ENCODE measurements at regions not wholly inside any gene's neighbourhood (a gene's known extent, or its start where the extent isn't known, plus 50 kb on each side); places are given as distances from the start of the nearest gene placed in this dataset.

DNA sequence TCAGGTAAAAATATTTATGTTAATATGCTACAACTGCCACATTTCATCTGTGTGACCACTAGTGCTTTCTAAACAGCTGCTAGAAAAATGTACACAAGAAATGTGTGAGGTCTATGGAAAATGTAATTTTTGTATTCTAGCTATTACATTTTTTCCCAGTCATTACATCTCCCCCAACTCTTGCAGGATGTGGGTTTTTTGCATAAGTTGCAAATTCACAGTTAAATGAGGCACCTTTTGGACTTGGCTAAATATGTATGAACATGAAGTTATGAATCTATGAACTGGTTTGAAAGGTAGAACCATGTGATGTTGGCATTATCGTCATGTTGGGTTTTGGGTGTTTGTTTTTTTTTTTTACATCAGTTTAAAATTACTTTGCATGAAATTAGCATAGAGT lies 590.4 kb upstream of the WWC1 start:
- DNase-seq (ENCODE audit: low read depth): no peak
- TF ChIP-seq, protein P1, sequence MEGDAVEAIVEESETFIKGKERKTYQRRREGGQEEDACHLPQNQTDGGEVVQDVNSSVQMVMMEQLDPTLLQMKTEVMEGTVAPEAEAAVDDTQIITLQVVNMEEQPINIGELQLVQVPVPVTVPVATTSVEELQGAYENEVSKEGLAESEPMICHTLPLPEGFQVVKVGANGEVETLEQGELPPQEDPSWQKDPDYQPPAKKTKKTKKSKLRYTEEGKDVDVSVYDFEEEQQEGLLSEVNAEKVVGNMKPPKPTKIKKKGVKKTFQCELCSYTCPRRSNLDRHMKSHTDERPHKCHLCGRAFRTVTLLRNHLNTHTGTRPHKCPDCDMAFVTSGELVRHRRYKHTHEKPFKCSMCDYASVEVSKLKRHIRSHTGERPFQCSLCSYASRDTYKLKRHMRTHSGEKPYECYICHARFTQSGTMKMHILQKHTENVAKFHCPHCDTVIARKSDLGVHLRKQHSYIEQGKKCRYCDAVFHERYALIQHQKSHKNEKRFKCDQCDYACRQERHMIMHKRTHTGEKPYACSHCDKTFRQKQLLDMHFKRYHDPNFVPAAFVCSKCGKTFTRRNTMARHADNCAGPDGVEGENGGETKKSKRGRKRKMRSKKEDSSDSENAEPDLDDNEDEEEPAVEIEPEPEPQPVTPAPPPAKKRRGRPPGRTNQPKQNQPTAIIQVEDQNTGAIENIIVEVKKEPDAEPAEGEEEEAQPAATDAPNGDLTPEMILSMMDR (IDR thresholded peaks at IDR 0.05; ENCODE audit: insufficient read depth, low read depth, low read length, missing control alignments): no peak
- no peak overlapping the region for H3K4me3 ChIP-seq (ENCODE audit: low read length)

DNA sequence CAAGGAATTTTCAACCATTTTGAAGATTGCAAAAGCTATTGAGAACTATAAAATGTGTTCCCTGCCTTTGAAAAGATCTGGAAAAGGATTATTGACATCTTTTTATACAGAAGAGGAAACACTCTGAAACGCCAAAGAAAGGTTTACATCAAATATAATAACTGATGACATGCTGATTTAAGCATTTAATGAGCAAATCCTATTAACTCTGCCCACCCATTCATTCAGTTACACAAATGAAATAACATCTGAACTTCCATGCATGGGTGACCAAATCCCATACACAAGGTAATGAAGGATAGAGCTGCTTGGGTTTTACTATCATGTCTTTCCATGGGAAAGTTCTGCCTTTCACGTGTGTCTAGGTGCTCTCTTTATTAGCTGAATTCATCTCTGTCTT lies 589.4 kb upstream of the WWC1 start:
- TF ChIP-seq, protein P1 (IDR thresholded peaks at IDR 0.05; ENCODE audit: insufficient read depth, low read depth, low read length, missing control alignments): no peak
- no peak overlapping the region for H3K4me3 ChIP-seq (ENCODE audit: low read length)
- no peak for DNase-seq (ENCODE audit: low read depth)

DNA sequence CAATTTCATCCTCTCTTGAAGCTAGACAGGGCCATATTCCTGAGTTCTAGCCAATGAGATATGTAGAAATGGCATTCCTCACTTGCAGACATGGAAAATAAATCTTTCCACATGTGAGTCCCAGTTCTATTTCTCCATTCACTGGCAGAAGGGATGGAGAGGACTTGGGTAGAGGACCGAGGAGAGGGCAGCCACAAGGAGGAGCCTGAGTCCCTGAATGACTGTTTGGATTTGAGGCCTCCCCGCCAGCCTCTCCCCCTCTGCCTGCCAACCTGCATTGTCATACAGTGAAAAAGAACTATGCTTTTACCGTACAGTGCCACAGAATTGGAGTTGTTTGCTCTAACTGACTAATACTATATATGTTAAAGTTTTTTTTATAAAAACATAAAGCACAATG lies 583.0 kb upstream of the WWC1 start:
- TF ChIP-seq, protein P1 (IDR thresholded peaks at IDR 0.05; ENCODE audit: insufficient read depth, low read depth, low read length, missing control alignments): peak; percentile 11
- H3K4me3 ChIP-seq (ENCODE audit: low read length): no peak overlapping the region
- DNase-seq (ENCODE audit: low read depth): peak; percentile 29

DNA sequence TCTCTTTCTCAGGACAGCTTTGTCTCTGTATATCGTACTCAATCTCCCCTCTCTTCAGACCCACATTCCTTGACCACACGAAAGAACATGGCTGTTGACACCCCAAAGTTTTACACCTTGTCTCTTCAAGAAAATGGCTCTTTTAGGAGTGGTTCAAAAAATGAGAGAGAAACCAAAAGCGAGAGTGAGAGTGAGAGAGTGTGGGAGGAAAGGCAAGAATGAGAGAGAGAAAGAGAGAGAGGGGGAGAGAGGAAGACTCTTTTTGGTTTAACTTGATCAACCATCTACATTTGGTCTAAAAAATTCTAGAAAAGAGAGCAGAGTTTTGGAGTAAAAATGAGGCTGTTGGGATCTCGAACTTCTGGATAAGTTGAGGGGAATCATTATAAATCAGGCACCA lies 581.8 kb upstream of the WWC1 start:
- no peak overlapping the region for H3K4me3 ChIP-seq (ENCODE audit: low read length)
- TF ChIP-seq, protein P1 (IDR thresholded peaks at IDR 0.05; ENCODE audit: insufficient read depth, low read depth, low read length, missing control alignments): no peak
- DNase-seq (ENCODE audit: low read depth): no peak

DNA sequence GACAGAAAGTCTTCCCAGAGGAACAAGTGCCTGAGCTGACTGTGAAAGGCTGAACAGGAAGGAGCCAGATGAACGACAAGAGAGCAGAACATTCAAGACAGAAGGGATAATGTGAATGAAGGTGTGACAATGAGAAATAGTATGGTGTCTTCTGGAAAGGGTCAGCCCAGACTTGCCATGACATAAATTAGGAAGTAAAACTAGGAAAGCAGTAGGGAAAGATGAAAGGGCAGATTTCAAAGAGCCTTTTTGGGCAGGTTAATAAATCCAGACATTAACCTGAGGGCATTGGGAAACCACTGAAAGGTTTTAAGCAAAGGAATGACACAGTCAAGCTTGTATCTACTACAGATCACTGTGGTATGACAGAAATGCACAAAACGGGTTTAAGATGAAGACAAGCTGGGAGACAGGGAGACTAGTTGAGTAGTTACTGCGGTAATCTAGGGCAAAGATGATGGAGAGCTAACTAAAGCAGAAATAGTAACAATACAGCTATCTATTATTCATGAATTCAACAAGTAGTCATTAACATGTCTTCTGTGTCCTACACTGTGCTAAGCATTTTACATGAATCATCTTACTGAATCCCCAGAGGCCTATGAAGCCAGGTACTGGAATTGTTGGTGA lies 580.9 kb upstream of the WWC1 start:
- TF ChIP-seq, protein P1 (IDR thresholded peaks at IDR 0.05; ENCODE audit: insufficient read depth, low read depth, low read length, missing control alignments): no peak
- H3K4me3 ChIP-seq (ENCODE audit: low read length): no peak overlapping the region
- DNase-seq (ENCODE audit: low read depth): peak; percentile 69

DNA sequence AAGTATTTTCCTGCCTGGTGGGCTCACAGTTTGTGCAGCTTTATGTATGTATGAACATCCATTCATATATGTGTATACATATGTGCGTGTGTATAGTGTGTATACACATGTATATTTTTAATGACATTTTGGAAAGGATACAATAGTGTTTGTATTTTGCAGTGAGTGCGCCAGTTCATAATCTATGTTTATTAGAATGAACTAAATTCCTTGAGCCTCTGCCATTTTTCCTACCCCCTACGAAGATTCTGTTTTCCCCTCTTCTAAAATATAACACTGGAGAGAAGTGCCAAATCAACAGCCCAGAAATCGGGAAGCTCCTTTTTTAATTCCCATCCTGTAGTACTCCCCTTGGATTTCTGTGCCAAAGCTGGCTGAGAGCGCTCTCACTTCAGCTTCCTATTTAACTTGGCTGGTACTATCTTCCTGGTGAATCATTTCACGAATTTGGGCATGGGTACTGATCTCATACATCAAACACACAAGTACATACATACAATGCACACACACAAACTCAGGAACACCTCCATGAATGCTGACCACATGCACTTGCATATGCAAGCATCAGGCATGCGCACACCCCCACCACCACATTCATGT lies 578.4 kb upstream of the WWC1 start:
- DNase-seq (ENCODE audit: low read depth): no peak
- TF ChIP-seq, protein P1 (IDR thresholded peaks at IDR 0.05; ENCODE audit: insufficient read depth, low read depth, low read length, missing control alignments): no peak
- H3K4me3 ChIP-seq (ENCODE audit: low read length): no peak overlapping the region

DNA sequence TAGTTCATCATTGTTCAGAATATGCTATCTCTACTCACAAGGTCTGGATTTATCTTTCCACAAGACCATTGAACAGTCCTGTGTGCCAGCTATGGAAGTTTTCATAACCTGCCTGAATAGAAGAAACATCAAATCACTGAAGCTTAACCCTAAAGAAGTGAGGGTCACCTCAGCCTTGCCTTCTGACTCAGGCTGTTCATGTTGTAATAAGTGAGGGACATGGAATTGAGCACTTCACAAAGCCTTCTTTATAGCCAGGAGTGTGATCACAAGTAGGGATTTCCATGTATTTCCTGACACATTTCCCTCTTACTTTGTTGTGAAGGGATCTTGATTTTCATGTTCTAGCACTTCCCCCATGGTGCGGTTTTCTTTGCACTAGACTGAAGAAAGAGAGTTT lies 577.5 kb upstream of the WWC1 start:
- TF ChIP-seq, protein P1 (IDR thresholded peaks at IDR 0.05; ENCODE audit: insufficient read depth, low read depth, low read length, missing control alignments): no peak
- H3K4me3 ChIP-seq (ENCODE audit: low read length): no peak overlapping the region
- DNase-seq (ENCODE audit: low read depth): no peak
